HG03520 (cell line): ENCODE measurements at regions not wholly inside any gene's neighbourhood (a gene's known extent, or its start where the extent isn't known, plus 50 kb on each side); places are given as distances from the start of the nearest gene placed in this dataset.
"Not testable (repeated sequence)": the region's sequence is repeated elsewhere in the genome, so short reads cannot be mapped to it uniquely, and the experiment has no call there.

Experiments used
- ATAC-seq: cut with Tn5 transposase; IDR thresholded peaks from one replicate; pipeline ENCODE4 v1.9.1; 2021; ENCODE audit warnings: mild to moderate bottlenecking, moderate library complexity; ENCODE audit not compliant: unreplicated experiment

GRCh38 chr2:16034975-16035746 lies 94.8 kb downstream of the MYCN start:
- ATAC-seq: no peak

GRCh38 chr2:16034151-16034974 lies 94.0 kb downstream of the MYCN start:
- no peak for ATAC-seq

- ATAC-seq: no peak
These were observed 92.6 kb downstream of the MYCN start for GRCh38 chr2:16033032-16033293.

GRCh38 chr2:16032282-16033031 lies 92.1 kb downstream of the MYCN start:
- no peak for ATAC-seq

- no peak for ATAC-seq
These were observed 91.5 kb downstream of the MYCN start for GRCh38 chr2:16031848-16032159.

- no peak for ATAC-seq
These were observed 90.9 kb downstream of the MYCN start for GRCh38 chr2:16031058-16031847.

GRCh38 chr2:16030206-16031057 lies 90.1 kb downstream of the MYCN start:
- ATAC-seq: no peak

- ATAC-seq: no peak
These were observed 88.3 kb downstream of the MYCN start for GRCh38 chr2:16028644-16029043.

- ATAC-seq: no peak
These were observed 86.6 kb downstream of the MYCN start for GRCh38 chr2:16026816-16027501.

- ATAC-seq: no peak
These were observed 85.7 kb downstream of the MYCN start for GRCh38 chr2:16025876-16026640.

GRCh38 chr2:16025211-16025875 lies 85.0 kb downstream of the MYCN start:
- ATAC-seq: no peak

- ATAC-seq: not testable (repeated sequence)
These were observed 84.3 kb downstream of the MYCN start for GRCh38 chr2:16024628-16025027.

GRCh38 chr2:16023506-16024360 lies 83.4 kb downstream of the MYCN start:
- ATAC-seq: no peak

GRCh38 chr2:16022548-16023240 lies 82.3 kb downstream of the MYCN start:
- no peak for ATAC-seq

GRCh38 chr2:16021611-16022363 lies 81.4 kb downstream of the MYCN start:
- no peak for ATAC-seq

GRCh38 chr2:16020389-16021008 lies 80.1 kb downstream of the MYCN start:
- ATAC-seq: no peak
